ENCODE measurements at regions not wholly inside any gene's neighbourhood (a gene's known extent, or its start where the extent isn't known, plus 50 kb on each side); places are given as distances from the start of the nearest gene placed in this dataset.
"Not testable (repeated sequence)": the region's sequence is repeated elsewhere in the genome, so short reads cannot be mapped to it uniquely, and the experiment has no call there.

- no peak for DNase-seq
Observed at GRCh38 chr3:4897765-4898453, 81.3 kb upstream of the BHLHE40 start.

- DNase-seq: no peak
Observed at GRCh38 chr3:4898454-4899313, 80.6 kb upstream of the BHLHE40 start.

DNA sequence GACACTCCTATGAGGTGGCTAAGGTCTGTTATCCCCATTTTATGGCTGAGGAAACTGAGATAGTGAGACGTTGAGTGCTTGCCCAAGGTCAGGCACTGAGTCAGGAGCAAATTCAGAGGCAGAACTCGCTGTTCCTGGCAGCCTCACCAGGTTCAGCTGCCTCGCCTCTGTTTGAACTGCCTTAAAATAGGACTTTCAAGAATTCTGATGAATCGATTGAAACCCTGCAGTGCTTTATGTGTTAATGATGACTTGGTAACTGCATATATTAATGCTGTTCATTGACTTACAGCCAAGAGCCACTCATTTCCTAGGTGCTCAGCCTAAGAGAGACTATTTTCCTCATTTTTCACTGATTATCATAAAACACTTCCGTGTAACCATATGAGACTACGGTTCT lies 79.5 kb upstream of the BHLHE40 start:
- no peak for DNase-seq

DNA sequence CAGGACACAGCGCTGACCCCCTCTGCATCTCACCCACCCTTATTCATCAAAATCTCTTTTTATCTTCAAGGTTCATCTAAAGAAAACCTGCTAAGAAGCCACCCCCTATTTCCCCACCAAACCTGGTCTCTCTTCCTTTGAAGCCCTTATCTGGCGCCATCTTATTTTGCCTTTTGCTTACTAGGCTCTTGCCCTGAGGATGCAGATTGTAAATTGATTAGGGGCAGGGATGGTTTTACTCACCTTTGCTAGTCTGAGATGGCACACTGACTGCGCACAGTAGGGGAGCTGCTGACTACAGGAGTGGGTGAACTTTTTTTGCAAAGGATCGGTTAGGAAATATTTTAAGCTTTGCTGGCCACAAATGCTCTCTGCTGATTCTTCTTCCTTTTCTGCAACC lies 78.9 kb upstream of the BHLHE40 start:
- no peak for DNase-seq

GRCh38 chr3:4904811-4905695 lies 74.2 kb upstream of the BHLHE40 start:
- peak; percentile 11 for DNase-seq

DNA sequence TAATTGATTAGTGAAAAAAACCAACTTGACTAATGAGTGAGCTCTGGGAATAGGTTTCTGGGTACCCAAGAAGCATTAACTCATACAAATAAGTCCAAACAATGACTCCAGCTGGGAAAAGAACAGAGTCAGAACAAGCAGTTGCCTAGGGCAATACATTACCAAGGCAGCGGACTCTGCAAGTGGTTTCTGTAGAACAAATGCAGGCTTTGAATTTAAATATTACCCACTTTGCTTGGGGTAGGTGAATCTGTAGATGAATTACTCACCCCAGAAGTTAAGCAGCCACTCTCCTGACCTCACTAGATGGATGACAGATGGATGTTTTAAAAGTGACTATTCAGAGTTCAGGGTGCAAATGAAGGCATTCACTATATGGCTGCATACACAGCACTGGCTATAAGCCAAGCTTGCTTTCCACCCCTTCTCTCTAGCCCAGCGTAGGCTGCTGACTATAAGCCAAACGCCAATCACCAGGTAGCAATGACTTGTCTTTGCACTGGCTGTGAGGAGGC lies 73.1 kb upstream of the BHLHE40 start:
- DNase-seq: peak; percentile 45

- no peak for DNase-seq
Observed at GRCh38 chr3:4907050-4907449, 72.2 kb upstream of the BHLHE40 start.

DNA sequence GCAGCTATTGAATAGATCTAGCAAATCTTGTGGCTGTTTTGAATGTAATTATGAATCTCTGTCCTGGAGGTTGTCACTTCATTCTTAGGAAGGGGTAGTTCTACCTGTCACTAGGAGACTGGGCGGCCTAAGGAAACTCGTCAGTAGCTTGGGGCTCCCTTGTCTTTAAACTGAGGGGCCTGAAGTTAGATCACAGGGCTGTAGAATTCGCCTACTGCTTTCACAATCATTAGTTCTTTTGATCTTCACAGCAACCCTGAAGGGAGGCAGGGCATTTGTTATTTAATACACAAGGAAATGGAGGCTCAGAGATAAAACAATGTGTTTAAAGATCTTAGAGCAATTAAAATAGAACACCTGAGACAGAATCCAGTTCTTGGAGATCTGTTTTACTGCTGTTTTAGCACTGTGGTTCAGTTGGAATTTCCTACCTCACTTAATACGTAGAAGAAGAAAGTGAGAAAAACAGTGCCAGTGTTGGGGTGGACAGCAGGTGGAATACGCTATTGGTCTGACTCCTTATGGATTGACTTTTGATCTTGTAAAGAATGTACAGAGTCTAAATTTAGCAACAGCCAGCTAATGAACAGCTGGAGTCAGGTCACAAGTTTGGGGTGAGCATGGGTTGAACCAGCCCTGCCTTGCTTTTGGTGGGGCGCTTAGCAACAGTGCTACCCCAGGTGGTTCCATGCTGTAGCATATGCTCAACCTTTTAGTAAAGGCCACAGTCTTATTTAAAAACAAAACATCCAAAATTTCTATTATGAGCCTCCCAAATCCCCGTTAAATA lies 71.4 kb upstream of the BHLHE40 start:
- DNase-seq: no peak

GRCh38 chr3:4908433-4909156 lies 70.6 kb upstream of the BHLHE40 start:
- no peak for DNase-seq

DNA sequence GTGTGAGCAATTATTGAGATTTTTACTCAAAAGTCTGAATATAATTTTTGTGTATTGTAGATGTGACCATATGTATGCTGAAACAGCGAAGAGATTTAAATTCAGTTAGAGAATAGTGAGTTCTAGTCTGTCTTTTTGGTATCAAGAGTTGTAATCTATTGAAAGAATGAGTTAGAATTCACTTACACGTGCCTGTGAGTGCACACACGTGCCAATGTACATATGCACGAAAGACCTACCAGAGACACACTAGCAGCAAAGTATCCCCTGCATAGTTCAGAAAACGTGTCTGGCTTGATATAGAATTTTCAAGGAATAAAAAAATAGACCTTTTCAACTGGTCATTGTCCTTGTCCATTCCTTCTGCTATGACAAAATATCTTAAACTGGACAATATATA lies 64.8 kb upstream of the BHLHE40 start:
- no peak for DNase-seq

DNA sequence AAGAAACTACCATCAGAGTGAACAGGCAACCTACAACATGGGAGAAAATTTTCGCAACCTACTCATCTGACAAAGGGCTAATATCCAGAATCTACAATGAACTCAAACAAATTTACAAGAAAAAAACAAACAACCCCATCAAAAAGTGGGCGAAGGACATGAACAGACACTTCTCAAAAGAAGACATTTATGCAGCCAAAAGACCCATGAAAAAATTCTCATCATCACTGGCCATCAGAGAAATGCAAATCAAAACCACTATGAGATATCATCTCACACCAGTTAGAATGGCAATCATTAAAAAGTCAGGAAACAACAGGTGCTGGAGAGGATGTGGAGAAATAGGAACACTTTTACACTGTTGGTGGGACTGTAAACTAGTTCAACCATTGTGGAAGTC lies 57.6 kb upstream of the BHLHE40 start:
- DNase-seq: not testable (repeated sequence)

- no peak for DNase-seq
Observed at GRCh38 chr3:4926892-4927291, 52.3 kb upstream of the BHLHE40 start.

GRCh38 chr3:4928277-4928789 lies 50.9 kb upstream of the BHLHE40 start:
- no peak for DNase-seq
